ENCODE measurements at regions not wholly inside any gene's neighbourhood (a gene's known extent, or its start where the extent isn't known, plus 50 kb on each side); places are given as distances from the start of the nearest gene placed in this dataset.

DNA sequence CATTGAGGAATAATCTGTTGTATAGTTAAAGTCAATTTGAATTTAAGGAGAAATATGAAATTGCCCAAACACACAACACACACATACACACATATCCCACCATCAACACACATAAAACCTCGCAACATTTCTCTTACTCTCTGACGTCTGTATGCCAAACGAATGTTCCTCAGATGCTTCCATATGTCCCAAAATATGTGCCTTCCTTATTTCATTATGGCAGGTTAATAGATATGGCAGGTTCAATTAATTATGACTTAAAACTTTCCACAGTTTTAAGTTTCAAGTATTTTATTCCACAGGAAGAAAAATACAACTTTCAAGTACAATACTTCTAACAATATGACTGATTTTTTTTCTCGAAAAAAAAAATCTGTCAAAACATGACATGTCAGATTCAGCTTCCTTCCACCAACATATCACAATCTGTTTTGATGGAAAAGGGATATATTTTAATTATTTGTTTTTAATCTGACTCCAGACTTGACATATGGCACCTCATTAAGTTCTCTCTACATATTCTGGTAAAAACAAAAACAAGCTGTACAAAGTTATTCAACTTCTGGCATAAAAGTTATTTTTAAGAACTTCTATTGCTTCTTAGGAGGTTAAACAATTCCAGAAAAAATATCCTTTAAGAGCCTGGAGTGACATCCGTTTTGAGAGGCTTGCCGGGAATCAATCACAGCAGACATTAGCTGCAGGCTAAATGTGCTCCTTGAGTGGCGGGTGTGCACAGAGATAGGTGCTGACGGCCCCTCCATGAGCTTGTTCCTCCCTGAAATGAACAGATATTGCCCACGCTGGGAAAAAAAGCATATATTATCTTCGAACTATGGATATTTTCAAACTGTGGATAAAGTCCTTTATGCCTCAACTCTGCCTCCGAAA is 812.7 kb downstream of the DCDC2C start:
- DNase-seq: no peak

DNA sequence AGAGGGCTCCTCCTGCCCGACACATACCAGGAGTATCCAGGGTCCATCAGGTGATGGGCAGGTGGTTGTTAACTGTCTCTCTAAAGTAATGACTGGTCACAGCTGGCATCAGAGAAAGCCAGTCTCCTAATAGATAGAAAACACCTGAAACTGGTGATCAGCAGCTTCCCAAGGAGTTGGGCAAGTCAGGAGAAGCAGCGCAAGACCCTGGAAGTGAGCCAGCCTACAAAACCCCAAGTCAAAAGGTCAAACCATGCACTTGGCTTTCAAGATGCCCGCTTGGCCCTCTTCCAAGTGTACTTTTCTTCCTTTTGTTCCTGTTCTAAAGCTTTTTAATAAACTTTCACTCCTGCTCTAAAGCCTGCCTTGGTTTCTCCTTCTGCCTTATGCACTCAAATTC is 815.2 kb downstream of the DCDC2C start:
- no peak for DNase-seq

DNA sequence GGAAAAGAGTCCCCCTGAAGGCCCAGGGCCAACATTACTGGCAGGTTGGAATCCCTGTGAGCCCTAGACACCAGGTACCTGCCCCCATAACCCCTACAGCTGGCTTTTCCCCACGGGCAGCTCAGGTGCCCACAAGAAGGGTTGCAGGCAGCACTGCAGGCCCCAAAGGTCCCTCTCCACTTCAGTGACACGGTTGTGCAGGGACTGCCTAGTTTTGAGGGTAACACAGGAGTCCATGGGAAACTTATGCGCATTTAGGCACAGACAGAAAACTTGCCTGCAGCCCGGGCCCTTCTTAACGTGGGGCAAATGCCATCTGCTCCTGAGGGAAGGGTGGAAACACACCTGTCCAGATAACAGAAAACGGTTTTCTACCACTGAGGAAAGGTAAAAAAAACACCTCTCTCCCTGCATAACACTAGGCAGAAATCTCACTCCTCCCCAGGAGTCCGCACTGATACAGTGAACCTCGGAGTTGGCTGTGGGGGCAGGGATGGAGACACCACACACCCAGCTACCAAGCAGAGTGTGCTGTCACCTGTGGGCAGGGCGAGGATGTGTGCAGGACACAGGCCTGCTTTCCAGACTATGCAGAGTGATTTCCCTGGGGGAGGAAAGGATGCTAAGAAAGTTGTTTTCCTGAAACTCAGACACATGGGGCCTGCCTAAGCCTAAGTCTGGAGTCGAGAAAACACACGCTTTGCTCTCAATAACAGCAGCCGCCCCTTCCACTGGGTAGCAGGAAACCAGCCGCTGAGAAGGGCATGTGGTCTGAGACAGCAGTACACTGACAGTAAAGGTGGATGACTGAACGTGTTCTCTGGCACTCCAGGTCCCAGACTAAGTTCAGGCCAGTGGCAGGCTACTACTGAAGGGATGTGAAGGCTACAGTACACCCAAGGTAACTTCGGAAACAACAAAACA is 819.4 kb downstream of the DCDC2C start:
- no peak for DNase-seq

DNA sequence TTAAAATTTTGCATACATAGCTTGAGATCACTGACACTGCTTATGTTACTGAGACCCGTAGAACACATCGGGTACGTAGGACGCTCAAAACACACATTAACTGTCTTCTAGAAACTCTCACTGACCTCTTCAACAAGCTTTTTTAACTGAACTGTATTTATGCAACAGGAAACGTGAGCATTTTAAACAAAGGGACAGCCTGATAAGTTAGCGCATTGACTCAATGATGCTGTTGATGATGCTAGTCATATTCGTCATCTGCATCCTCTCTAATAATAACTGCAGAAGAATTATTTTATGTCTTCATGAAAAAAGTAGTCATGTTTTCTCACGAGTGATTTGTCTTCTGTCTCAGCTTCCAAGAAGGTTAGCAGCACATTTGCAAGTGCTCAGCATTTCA is 824.0 kb downstream of the DCDC2C start:
- no peak for DNase-seq

DNA sequence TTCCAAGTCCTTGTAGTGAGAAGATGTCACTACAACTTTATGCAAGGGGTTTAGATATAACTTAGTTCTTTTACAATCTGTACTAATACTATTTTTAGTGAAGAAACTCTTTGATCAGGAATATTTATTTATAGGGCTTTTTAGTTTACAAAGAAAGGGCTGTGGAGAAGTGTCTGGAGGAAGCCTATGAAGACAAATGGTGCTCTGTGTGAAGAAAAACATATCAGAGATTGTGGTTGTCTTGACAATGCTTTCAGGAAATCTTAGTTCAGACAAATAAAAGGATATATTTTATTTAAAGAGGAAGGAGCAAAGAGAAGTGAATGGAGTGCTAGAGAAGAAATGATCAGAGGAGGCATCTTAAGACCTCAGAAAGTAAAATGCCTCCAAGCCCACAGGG is 824.9 kb downstream of the DCDC2C start:
- no peak for DNase-seq

DNA sequence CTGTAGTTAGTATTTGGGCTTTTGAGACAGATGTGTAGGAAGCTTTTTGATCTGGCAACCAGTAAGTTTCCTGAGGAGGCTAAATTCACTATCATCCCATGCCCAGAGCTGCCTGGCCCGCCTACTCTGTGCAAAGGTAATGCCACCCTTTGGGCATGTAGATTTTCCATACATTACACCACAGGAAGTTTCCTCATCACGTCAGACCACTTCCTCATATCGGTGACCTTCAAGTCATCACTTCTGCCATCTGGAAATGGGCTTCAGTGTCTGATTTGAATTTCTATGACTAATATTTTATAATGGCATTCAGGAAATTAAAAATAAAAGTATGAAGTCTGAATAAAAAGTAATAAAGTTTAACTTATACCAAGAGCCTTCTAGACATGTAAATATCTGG is 825.4 kb downstream of the DCDC2C start:
- peak in 1 of 2 experiments; percentile 6 for DNase-seq

DNA sequence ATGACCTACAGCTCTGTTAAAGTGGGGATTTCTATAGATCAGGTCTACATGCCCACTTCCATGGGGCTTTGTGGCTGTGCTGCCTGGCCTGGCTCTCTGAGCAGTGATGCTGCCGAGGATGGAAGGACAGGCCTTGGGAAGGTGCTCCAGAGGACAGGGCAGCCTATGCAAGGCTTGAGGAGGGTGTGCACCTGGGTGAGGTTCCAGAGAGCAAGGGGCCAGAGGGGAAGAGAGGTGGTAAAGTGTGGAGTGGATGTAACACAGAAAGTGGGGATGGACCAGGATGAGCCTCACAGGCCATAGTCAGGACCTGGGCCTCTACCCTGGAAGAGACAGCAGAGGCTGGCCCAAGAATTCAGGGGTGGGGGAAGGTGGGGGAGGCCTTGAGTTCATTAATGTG is 826.4 kb downstream of the DCDC2C start:
- no peak for DNase-seq

DNA sequence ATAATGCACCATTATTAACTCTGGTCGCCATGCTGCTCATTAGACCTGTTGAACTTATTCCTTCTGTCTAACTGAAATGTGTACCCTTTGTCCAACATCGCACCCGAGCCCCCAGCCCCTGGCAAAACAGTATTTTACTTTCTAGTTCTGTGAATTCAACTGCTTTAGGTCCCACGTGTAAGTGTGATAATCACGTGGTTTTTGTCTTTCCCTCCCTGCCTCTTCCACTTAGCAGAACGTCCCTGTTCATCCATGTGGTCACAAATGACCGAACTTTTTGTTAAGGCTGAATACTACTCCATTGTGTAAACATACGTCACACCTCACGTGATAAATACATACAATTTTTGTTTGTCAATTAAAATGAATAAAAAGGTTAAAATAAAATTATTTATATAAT is 826.9 kb downstream of the DCDC2C start:
- no peak for DNase-seq

DNA sequence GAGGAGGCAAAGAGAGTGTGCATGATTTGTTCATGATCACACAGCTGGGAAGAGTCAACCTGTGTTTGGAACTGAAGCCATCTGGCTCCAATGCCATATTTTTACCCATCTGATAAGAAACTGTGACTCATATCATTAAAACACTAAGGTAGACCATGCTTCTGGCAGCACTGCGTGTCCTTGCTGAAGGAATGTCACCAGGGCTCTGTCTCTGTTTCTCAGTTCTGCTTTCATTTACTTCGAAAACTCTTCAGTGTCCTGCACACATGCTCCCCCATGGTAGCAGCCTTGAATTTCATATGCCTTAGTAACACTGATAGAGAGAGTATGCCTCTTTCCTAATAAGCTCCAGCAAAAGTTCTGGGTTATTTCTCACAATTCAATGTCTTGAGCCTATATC is 830.4 kb downstream of the DCDC2C start:
- no peak for DNase-seq

DNA sequence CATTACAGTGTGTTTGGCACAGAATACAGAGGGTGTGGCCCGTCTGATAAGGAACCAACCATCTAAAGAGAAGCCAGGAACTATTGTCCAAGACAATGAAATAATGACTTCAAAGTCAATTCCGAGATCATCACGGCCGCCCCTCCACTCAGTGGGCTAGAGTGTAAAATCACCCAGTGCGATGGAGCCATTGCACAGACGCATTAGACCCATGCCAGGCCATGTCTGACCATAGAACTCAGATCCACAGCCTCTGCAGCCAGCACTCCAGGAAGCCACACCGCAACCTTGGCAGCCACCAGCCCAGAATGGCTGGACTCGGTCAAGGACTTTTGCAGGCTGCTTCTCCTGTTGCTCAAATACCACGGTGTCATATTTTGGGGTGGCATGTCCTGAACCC is 835.7 kb downstream of the DCDC2C start:
- no peak for DNase-seq

DNA sequence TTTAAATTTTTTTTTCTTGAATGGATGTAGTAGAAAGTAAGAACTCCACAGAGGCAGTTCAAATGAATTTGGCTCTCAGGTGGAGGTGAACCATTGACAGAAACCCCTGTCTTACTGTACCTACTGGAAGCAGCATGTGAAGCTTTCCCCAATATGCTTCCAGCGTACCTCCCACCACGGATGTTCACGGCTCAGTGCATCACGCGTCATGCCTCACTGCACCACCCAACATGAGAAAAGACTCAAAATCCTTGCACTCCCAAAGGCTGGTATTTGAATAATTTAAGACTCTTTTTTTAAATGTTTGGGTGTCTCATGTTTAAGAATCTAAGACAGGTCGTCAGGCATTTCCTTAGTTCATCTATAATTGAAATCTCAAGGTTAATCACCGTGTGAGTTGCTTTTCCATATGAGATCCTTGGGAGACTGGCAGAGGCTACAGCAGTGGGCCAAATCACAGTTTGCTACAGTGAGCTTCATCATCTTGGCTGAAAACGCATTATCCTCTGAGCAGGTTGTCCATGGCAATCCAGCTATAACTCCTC is 846.4 kb downstream of the DCDC2C start:
- no peak for DNase-seq

DNA sequence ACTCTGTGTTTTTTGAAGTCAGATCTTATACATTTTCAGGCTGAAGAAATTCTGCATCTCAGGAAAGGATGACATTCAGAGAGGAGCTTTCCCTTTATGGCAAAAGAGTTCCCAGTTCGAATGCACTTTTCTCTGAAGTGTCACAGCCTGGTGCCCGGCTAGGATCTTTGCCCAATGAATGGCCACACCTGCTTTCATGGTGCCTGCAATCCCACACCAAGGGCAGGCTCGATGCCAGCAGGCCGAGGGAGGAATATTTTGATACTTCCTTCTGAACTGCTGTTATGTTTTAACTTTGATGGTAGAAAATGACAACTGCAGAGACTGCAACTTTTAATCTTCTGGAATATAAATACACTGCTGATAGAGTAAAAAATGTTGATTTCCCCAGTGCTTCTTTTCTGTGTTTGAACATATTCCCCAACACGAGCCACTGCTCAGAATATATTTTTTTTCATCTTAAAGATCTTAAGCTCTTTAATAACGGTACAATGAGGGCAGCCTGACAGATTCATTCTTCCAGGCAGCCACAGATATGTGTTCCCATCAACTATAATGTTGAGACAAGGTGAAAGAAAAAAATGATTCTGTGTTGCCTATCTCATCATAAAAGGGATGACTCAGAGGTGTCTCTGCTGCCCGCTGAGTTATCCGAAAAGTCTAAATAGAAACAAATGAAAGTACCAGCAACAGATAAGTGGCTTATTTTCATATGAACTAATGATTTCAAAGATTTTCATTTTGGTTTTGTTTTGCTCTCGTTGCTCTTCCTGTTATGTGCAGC is 848.5 kb downstream of the DCDC2C start:
- no peak for DNase-seq

DNA sequence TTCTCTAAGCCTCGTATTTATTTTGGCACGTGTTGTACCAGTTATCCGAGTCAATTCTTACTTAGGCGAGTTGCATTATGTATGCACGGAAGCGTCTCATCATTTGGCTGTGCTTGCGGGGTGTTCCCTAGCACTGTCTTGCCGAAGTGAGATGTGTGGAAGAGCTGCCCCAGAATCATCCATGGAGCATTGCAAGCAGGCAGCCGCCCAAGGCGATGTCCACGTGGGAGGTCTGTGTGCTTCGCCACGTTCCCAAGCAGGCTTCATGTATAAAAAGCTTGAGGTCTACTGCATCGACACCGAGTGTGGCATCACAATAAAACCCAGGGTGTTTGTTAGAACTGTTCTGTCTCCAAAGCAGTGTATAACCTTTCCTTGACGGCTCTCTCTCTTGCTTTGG is 849.9 kb downstream of the DCDC2C start:
- no peak for DNase-seq

DNA sequence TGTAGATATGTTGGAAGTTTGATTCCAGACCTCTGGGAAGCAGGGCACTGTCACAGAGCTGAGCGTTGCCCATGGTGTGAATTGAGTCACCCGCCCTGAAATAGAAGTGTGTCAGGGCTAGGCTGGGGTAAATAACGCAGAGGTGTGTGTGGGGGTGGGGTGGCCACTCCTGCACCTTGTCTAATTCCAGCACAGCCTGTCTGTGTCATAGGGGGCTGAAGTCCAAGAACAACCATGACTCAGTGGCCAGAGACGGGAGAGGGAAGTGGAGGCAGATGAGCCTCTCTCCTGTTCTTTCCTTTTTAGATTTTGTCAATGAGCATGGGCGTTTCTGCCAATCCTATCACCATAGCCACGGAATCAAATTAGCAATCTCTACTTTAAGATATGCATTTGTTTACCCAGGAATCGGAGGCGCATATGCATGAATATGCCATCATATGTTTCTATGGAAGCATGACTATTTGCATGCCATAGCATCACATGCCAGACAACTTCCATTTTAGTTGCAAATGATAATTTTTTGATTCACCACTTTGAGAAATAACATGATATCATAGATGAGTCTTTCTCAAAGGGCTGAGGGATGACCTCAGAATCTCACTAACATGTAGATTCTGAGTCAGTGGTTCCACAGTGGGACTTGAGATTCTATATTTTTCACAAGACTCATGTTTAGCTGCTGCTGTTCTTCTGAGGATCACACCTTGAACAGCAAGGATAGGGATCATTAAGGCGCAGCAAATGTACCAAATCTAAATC is 852.9 kb downstream of the DCDC2C start:
- no peak for DNase-seq

DNA sequence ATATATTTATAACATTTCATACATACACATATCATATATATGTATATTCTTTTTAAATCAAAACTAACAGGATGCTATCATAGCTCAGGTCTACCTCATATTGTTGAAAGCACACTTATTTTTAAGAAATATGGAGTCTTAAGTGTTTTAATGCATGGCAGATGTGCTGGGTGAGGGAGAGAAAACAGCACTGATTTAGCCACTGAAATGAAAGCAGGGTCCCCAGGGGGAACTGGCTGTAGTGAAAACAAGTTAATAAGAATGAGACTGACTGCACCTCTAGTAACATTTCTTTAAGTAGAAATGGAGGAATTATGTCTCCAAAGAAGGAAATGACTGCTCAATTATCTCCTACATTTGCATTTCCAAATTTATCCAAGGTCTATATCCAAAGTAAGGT is 857.8 kb downstream of the DCDC2C start:
- DNase-seq: no peak

DNA sequence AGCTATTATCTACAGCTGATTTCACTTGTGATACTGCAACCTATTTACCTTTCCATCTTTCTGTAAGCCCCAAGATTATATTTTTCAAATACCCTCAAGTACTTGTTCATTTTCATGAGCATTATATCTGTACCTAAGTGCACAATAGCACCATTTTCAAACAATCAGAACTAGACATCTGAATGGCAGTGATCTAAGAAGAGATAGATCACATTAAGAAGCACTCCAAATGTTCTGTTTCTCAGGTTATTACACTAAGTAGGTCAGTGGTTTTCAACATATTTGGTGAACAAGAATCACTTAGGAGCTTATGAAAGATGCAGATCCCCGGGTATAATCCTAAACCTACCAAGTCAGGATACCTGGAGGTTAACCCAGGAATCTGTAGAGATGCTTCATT is 872.7 kb downstream of the DCDC2C start:
- no peak for DNase-seq

DNA sequence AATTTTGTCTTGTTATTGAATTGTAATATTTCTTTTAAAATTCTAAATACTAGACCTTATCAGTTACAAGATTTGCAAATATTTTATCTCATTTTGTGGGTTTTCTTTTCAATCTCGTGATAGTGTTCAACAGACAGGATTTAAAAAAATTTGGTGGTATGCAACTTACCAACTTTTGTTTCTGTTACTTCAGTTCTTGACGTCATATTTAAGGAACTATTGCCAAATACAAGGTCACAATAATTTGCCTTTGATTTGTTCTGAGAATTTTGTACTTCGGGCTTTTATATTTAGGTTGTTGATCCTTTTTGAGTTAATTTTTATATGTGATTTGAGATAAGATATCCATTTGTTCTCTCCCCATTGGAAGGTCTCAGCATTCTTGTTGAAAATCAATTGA is 876.6 kb downstream of the DCDC2C start:
- no peak for DNase-seq

DNA sequence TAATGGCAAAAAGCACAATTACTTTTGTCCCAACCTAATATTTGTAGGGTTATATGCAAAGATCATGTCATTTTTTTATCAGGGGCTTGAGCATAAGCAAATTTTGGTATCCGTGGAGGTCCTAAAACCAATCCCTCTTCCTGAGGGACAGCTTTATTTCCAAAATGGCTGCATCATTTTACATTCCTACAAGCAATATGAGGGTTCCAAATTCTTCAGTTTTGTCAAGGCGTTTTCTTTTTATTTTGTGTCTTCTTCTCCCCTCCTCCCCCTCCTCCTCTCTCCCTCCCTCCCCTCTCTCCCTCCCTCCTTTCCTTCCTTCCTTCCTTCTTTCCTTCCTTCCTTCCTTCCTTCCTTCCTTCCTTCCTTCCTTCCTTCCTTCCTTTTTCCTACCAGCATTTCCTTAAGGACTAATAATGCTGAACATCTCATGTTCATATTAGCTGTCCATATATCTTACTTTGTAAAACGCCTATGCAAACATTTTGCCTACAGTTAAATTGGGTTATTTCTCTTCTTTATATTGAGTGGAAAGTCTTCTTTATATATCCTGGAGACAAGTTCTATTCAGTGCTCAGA is 881.8 kb downstream of the DCDC2C start:
- no peak for DNase-seq

DNA sequence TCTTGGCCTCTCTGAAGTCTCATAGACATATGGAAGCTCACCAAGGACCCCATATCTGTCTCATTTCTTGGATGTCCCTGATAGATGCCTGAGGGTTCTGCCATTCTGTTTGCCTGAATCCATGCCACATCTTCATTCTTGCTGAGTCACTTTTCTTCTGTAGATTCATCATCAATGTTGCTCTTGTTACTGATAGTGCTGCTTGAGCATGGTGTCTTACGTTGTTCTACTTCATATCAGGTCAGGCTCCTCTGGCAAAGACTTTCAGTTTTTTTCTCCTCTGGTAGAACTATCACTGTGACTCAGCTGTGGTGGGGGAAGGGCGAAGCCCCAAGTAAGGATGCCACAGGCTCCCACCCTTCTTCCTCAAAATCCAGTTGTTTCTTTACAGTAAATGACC is 885.2 kb downstream of the DCDC2C start:
- DNase-seq: peak in 1 of 2 experiments; percentile 1

DNA sequence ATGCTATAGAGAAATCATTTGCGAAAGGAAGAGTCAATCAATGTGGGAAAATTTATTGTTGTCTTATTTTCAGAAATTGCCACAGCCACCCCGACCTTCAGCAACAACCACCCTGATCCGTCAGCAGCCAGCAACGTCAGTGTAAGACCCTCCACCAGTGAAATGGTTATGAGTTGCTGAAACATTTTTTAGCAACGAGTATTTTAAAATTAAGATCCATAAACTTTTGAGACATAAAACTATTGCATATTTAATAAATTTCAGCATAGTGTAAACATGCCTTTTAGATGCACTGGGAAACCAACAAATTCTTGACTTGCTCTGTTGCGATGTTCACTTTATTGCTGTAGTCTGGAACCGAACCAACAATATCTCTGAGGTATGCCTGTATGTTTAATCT is 887.9 kb downstream of the DCDC2C start:
- DNase-seq: no peak

DNA sequence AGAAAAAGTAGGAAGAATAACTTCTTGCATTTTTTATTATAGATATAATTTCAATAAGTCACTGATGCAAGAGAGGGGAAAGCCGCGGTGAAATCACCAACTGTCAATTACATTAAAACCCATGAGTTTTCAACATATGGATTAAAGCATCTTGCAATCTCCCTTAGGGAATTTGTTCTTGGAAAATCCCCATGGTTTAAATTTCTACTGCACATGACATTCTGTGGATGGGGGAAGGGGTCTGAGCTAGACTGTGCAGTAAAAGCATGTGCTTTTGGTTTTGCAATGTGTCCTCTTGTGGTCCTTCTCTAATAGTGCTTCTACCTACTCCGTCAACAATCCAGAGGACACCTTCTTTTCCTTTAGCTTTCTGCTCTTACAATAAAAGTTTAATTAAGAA is 894.0 kb downstream of the DCDC2C start:
- DNase-seq: no peak

DNA sequence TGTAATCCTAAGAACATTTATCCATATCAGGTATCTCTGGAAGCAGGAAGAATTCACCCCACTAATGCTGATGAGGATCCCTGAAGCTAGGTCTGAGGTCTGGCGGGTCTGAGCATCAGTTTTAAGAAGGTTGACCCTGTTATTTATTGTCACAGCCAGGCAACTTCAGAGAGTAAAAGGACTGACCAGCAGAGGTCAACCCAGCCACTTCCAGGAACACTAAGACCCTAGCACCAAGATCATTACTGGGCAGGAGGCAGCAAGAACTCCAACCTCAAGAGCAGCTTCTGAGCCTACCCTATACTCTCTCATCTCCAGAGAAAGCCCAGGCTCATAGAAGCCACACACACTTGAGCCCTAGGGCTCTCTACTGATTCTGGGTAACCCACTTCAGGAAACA is 901.4 kb downstream of the DCDC2C start:
- DNase-seq: no peak

Measured in Kasumi-1 (cell line).